ENCODE measurements at regions not wholly inside any gene's neighbourhood (a gene's known extent, or its start where the extent isn't known, plus 50 kb on each side); places are given as distances from the start of the nearest gene placed in this dataset.
"Not testable (repeated sequence)": the region's sequence is repeated elsewhere in the genome, so short reads cannot be mapped to it uniquely, and the experiment has no call there.

DNA sequence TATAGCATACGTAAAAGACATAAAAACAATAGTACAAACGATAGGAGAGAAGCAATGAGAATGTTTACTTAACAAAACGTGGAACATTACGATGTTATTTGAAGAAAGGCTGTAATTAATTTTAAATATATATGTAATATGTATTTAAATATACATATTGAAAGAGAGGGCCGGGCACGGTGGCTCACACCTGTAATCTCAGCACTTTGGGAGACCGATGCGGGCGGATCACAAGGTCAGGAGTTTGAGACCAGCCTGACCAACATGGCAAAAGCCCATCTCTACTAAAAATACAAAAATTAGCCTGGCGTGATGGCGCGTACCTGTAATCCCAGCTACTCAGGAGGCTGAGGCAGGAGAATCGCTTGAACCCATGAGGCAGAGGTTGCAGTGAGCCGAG, 605.3 kb downstream of the PYDC2 start:
- in situ Hi-C loops (cut with HindIII; ENCODE audit: low pct_unique_long_range_greater_than_20kb, low sequenced_read_pairs); H3K27ac ChIP-seq (ENCODE audit: low read length); CTCF ChIA-PET; intact Hi-C loops (cut with micrococcal nuclease; ENCODE audit: unreplicated experiment); H3K4me1 ChIP-seq (ENCODE audit: control insufficient read depth, insufficient read depth, low read length); BruUV-seq (replicated peaks); H3K4me3 ChIP-seq (ENCODE audit: low read depth in 2 of 2, low read length in 2 of 2); DNase-seq (ENCODE audit: low read depth, low spot score); H3K9me3 ChIP-seq (ENCODE audit: control insufficient read depth, insufficient read depth, low read depth, low read length); H3K36me3 ChIP-seq (ENCODE audit: control insufficient read depth, insufficient read depth, low read length); POLR2A ChIA-PET; ATAC-seq; H3K27me3 ChIP-seq (ENCODE audit: control insufficient read depth, insufficient read depth, low read length): not testable (repeated sequence)

GRCh38 chr3:192068464-192069254, 607.7 kb downstream of the PYDC2 start:
- H3K9me3 ChIP-seq (ENCODE audit: control insufficient read depth, insufficient read depth, low read depth, low read length) = no peaks in the 10 kb centered on the region
- no TSS peak for BruUV-seq (replicated peaks)
- intact Hi-C loops (cut with micrococcal nuclease; ENCODE audit: unreplicated experiment) (no loop called here), in situ Hi-C loops (cut with HindIII; ENCODE audit: low pct_unique_long_range_greater_than_20kb, low sequenced_read_pairs) (no loop called here)
- H3K4me3 ChIP-seq (ENCODE audit: low read depth in 2 of 2, low read length in 2 of 2) = no peak overlapping the region
- H3K27ac ChIP-seq (ENCODE audit: low read length) = no peak overlapping the region
- no peaks in the 10 kb centered on the region for H3K4me1 ChIP-seq (ENCODE audit: control insufficient read depth, insufficient read depth, low read length)
- POLR2A ChIA-PET = no interaction called here
- DNase-seq (ENCODE audit: low read depth, low spot score) (no peak), ATAC-seq (no peak)
- TF ChIP-seq POLR2AphosphoS5 (IDR thresholded peaks at IDR 0.05; ENCODE audit: low read depth, low read length) (no peak), CTCF (IDR thresholded peaks at IDR 0.05) (no peak), SIN3A (IDR thresholded peaks at IDR 0.05; ENCODE audit: borderline replicate concordance, insufficient read depth, low read depth, low read length) (no peak), TCF7L2 (IDR thresholded peaks at IDR 0.05; ENCODE audit: low read depth, low read length) (no peak)
- TF ChIP-seq, protein P1, sequence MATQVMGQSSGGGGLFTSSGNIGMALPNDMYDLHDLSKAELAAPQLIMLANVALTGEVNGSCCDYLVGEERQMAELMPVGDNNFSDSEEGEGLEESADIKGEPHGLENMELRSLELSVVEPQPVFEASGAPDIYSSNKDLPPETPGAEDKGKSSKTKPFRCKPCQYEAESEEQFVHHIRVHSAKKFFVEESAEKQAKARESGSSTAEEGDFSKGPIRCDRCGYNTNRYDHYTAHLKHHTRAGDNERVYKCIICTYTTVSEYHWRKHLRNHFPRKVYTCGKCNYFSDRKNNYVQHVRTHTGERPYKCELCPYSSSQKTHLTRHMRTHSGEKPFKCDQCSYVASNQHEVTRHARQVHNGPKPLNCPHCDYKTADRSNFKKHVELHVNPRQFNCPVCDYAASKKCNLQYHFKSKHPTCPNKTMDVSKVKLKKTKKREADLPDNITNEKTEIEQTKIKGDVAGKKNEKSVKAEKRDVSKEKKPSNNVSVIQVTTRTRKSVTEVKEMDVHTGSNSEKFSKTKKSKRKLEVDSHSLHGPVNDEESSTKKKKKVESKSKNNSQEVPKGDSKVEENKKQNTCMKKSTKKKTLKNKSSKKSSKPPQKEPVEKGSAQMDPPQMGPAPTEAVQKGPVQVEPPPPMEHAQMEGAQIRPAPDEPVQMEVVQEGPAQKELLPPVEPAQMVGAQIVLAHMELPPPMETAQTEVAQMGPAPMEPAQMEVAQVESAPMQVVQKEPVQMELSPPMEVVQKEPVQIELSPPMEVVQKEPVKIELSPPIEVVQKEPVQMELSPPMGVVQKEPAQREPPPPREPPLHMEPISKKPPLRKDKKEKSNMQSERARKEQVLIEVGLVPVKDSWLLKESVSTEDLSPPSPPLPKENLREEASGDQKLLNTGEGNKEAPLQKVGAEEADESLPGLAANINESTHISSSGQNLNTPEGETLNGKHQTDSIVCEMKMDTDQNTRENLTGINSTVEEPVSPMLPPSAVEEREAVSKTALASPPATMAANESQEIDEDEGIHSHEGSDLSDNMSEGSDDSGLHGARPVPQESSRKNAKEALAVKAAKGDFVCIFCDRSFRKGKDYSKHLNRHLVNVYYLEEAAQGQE (IDR thresholded peaks at IDR 0.05; ENCODE audit: insufficient read depth in 1 of 2, low read depth in 2 of 2, low read length in 1 of 2) = no peak
- H3K36me3 ChIP-seq (ENCODE audit: control insufficient read depth, insufficient read depth, low read length) = no peaks in the 10 kb centered on the region
- H3K27me3 ChIP-seq (ENCODE audit: control insufficient read depth, insufficient read depth, low read length) = no peaks in the 10 kb centered on the region
- CTCF ChIA-PET = no interaction called here

- no peak overlapping the region for H3K27ac ChIP-seq (ENCODE audit: low read length)
- H3K4me1 ChIP-seq (ENCODE audit: control insufficient read depth, insufficient read depth, low read length) = no peaks in the 10 kb centered on the region
- no TSS peak for BruUV-seq (replicated peaks)
- in situ Hi-C loops (cut with HindIII; ENCODE audit: low pct_unique_long_range_greater_than_20kb, low sequenced_read_pairs) = no loop called here
- no peak for DNase-seq (ENCODE audit: low read depth, low spot score)
- ChIA-PET POLR2A (no interaction called here), CTCF (no interaction called here)
- H3K36me3 ChIP-seq (ENCODE audit: control insufficient read depth, insufficient read depth, low read length) = no peaks in the 10 kb centered on the region
- intact Hi-C loops (cut with micrococcal nuclease; ENCODE audit: unreplicated experiment) = no loop called here
- TF ChIP-seq SIN3A (IDR thresholded peaks at IDR 0.05; ENCODE audit: borderline replicate concordance, insufficient read depth, low read depth, low read length) (no peak), TCF7L2 (IDR thresholded peaks at IDR 0.05; ENCODE audit: low read depth, low read length) (no peak), CTCF (IDR thresholded peaks at IDR 0.05) (no peak), POLR2AphosphoS5 (IDR thresholded peaks at IDR 0.05; ENCODE audit: low read depth, low read length) (no peak)
- TF ChIP-seq, protein P1 (IDR thresholded peaks at IDR 0.05; ENCODE audit: insufficient read depth in 1 of 2, low read depth in 2 of 2, low read length in 1 of 2) = no peak
- H3K9me3 ChIP-seq (ENCODE audit: control insufficient read depth, insufficient read depth, low read depth, low read length) = no peaks in the 10 kb centered on the region
- no peak for ATAC-seq
- no peak overlapping the region for H3K4me3 ChIP-seq (ENCODE audit: low read depth in 2 of 2, low read length in 2 of 2)
- H3K27me3 ChIP-seq (ENCODE audit: control insufficient read depth, insufficient read depth, low read length) = no peaks in the 10 kb centered on the region
Measured at GRCh38 chr3:192077795-192078497, 617.0 kb downstream of the PYDC2 start.

All from Panc1 (cell line).